Activated CD8-positive, alpha-beta T cell treated with anti-CD3 and anti-CD28 coated beads for 36 hours (primary cell): ENCODE measurements at regions not wholly inside any gene's neighbourhood (a gene's known extent, or its start where the extent isn't known, plus 50 kb on each side); places are given as distances from the start of the nearest gene placed in this dataset.

Experiments
- ATAC-seq: fragments of 200-7000 bp; cut with Tn5 transposase; one replicate; pipeline ENCODE4 v1.10.0; 2021; ENCODE audit warnings: mild to moderate bottlenecking, moderate library complexity
- CTCF ChIA-PET: fragments of 350-600 bp; sonication (Branson Sonifier 250); formaldehyde crosslinking; loops from one replicate; lab custom pipeline; 2021; ENCODE audit warnings: antibody characterized with exemption; lab: Charles Lee
- POLR2A ChIA-PET: fragments of 350-600 bp; sonication (Branson Sonifier 250); formaldehyde crosslinking; loops from one replicate; lab custom pipeline; 2021; ENCODE audit warnings: antibody characterized with exemption; lab: Charles Lee
- DNase-seq: peaks from one replicate; pipeline ENCODE4 v3.0.0-alpha.2; 2020
- H3K27ac Mint-ChIP-seq: one replicate; pipeline ENCODE4 v1.8.0; 2021; ENCODE audit warnings: mild to moderate bottlenecking, mixed read lengths
- H3K27me3 Mint-ChIP-seq: one replicate; pipeline ENCODE4 v1.8.0; 2021; ENCODE audit warnings: mixed read lengths
- H3K36me3 Mint-ChIP-seq: one replicate; pipeline ENCODE4 v1.8.0; 2021; ENCODE audit warnings: low read depth, mixed read lengths
- H3K4me1 Mint-ChIP-seq: one replicate; pipeline ENCODE4 v1.8.0; 2021; ENCODE audit warnings: low read depth, mixed read lengths
- H3K4me3 Mint-ChIP-seq: one replicate; pipeline ENCODE4 v1.8.0; 2021; ENCODE audit warnings: mild to moderate bottlenecking, moderate library complexity, mixed read lengths
- H3K9me3 Mint-ChIP-seq: one replicate; pipeline ENCODE4 v1.8.0; 2021; ENCODE audit warnings: mixed read lengths
- CTCF ChIP-seq: fragments of 200-600 bp; IDR thresholded peaks from one replicate; pipeline ENCODE4 v1.8.0; 2022; ENCODE audit warnings: antibody characterized with exemption, mild to moderate bottlenecking
- intact Hi-C: fragments of 100-400 bp; cut with micrococcal nuclease; formaldehyde crosslinking; loops from one replicate; pipeline ENCODE4 v1.10.0; 2022

- intact Hi-C loops, result no loop called here
- Mint-ChIP-seq H3K4me1 (no peaks in the 10 kb centered on the region), H3K27ac (no peak overlapping the region), H3K4me3 (no peak overlapping the region), H3K36me3 (no peaks in the 10 kb centered on the region), H3K27me3 (peaks cover 5% of the 10 kb centered on the region), H3K9me3 (no peaks in the 10 kb centered on the region)
- DNase-seq, result no peak
- ChIA-PET CTCF (no interaction called here), POLR2A (no interaction called here)
- no peak for ATAC-seq
- no peak for TF ChIP-seq CTCF
Observed at GRCh38 chrX:69277369-69277990, 112.2 kb upstream of the PJA1 start.

GRCh38 chrX:69268611-69269010 lies 103.4 kb upstream of the PJA1 start:
- DNase-seq (no peak), ATAC-seq (no peak)
- Mint-ChIP-seq H3K4me3 (no peak overlapping the region), H3K4me1 (no peaks in the 10 kb centered on the region), H3K9me3 (no peaks in the 10 kb centered on the region), H3K27me3 (peaks cover 1% of the 10 kb centered on the region), H3K27ac (no peak overlapping the region), H3K36me3 (no peaks in the 10 kb centered on the region)
- ChIA-PET POLR2A (no interaction called here), CTCF (no interaction called here)
- intact Hi-C loops, result no loop called here
- TF ChIP-seq CTCF, result no peak

- no peaks in the 10 kb centered on the region for H3K9me3 Mint-ChIP-seq
- TF ChIP-seq CTCF, result no peak
- ChIA-PET POLR2A (no interaction called here), CTCF (no interaction called here)
- DNase-seq, result no peak
- H3K27me3 Mint-ChIP-seq, result peaks cover 15% of the 10 kb centered on the region
- intact Hi-C loops, result no loop called here
- no peak for ATAC-seq
- no peaks in the 10 kb centered on the region for H3K36me3 Mint-ChIP-seq
- no peaks in the 10 kb centered on the region for H3K4me1 Mint-ChIP-seq
- no peak overlapping the region for H3K27ac Mint-ChIP-seq
- no peak overlapping the region for H3K4me3 Mint-ChIP-seq
Observed at GRCh38 chrX:69264158-69264581, 98.9 kb upstream of the PJA1 start.

GRCh38 chrX:69263251-69263820 lies 98.1 kb upstream of the PJA1 start:
- ChIA-PET CTCF (no interaction called here), POLR2A (interaction anchor here (0.6 kb wide), 1 partner anchor 64 kb away, joined by 3 read pairs; no protein-coding TSS in a partner anchor)
- no peaks in the 10 kb centered on the region for H3K4me1 Mint-ChIP-seq
- H3K36me3 Mint-ChIP-seq, result no peaks in the 10 kb centered on the region
- H3K27me3 Mint-ChIP-seq, result peaks cover 15% of the 10 kb centered on the region
- no peak for ATAC-seq
- no peak for TF ChIP-seq CTCF
- intact Hi-C loops, result no loop called here
- H3K9me3 Mint-ChIP-seq, result no peaks in the 10 kb centered on the region
- no peak overlapping the region for H3K4me3 Mint-ChIP-seq
- DNase-seq, result no peak
- no peak overlapping the region for H3K27ac Mint-ChIP-seq
